AG10803 (cell line): ENCODE measurements at regions not wholly inside any gene's neighbourhood (a gene's known extent, or its start where the extent isn't known, plus 50 kb on each side); places are given as distances from the start of the nearest gene placed in this dataset.

ENCODE experiments used
- DNase-seq: peaks from one replicate; pipeline ENCODE4 v3.0.0; 2010; ENCODE audit warnings: low read depth
- H3K4me3 ChIP-seq: 2 replicates; pipeline ENCODE4 v1.5.1; 2011; ENCODE audit warnings: mild to moderate bottlenecking, low read length, control low read depth
- TF ChIP-seq, protein P1 (sequence below): conservative IDR thresholded peaks from 2 replicates; pipeline ENCODE4 v1.5.1; 2011; ENCODE audit warnings: mild to moderate bottlenecking, low read length, control low read depth, inconsistent platforms

DNA sequence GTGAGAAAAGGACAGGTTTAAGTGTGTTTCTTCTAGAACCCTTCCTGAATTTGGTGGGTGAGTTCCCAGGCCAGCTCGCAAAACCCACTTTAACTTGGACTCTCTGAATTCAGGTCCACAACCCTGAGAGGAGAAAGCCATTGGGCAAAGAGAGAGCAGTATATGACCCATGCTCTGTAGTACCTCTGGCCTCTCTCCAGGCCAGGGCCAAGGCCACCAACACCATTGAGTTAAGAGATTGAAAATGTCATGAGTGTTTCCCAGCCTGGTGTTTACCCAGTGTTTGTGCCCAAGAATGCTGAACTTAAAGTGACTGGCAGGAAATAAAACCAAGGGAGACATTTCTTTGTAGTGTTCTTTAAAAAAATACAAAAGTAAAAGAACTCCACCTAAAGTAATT is 410.4 kb upstream of the CDH5 start:
- no peak overlapping the region for H3K4me3 ChIP-seq
- TF ChIP-seq, protein P1, sequence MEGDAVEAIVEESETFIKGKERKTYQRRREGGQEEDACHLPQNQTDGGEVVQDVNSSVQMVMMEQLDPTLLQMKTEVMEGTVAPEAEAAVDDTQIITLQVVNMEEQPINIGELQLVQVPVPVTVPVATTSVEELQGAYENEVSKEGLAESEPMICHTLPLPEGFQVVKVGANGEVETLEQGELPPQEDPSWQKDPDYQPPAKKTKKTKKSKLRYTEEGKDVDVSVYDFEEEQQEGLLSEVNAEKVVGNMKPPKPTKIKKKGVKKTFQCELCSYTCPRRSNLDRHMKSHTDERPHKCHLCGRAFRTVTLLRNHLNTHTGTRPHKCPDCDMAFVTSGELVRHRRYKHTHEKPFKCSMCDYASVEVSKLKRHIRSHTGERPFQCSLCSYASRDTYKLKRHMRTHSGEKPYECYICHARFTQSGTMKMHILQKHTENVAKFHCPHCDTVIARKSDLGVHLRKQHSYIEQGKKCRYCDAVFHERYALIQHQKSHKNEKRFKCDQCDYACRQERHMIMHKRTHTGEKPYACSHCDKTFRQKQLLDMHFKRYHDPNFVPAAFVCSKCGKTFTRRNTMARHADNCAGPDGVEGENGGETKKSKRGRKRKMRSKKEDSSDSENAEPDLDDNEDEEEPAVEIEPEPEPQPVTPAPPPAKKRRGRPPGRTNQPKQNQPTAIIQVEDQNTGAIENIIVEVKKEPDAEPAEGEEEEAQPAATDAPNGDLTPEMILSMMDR = no peak
- no peak for DNase-seq

DNA sequence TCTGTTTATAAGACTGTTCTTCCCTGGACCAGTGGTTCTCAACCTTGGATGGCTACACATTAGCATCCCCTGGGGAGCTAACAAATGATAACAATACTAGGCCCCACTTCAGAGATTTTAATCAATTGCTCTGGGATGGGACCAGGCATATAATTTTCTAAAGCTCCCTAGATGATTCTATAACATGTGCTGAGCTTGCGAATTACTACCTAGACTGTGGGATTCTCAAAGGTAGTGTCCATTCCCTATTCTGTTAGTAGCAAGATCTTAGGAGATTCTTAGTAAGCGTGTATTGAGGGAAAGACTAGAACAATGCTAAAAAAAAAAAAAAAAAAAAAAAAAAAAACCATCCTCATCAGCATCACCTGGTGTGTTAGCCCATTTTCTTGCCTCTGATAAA is 412.0 kb upstream of the CDH5 start:
- no peak for DNase-seq
- H3K4me3 ChIP-seq = no peak overlapping the region
- TF ChIP-seq, protein P1 = no peak

DNA sequence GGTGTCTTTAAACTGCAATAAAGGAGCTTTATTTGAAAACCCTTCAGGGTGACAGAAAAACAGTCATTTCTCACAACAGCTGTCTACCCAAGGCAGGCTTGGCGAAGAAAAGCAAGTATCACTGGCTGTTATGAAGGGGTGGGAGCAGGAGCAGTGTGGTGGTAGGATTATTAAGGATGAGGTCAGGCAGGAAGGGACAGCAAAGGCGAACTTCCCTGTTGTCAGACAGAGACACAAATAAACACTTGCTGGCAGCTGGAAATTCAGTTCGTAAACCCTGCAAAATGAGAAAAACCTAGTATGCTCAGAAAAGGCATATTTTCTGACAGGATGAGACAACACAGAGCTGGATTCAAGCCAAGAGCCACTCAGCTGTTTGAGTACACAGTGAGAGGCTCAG is 416.3 kb upstream of the CDH5 start:
- H3K4me3 ChIP-seq = no peak overlapping the region
- DNase-seq = no peak
- TF ChIP-seq, protein P1 = no peak

DNA sequence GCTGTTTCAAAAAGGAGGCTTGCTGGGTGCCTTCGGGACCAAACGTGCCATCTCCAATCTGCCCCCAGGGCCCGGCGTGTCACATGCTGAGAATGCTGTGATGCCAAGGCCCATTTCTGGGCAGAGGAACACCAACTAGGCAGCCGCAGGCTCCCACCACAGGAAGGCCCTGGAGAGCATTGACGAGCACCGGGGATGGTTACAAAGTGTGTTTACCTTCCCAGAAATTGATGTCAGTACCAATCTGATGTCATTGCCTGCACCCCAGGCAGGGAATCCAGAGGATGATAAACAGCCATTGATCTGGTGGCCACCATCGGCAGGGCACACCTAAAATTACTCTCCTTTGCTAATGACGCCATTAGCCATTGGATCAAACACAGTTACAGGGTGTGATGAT is 418.1 kb upstream of the CDH5 start:
- H3K4me3 ChIP-seq = no peak overlapping the region
- TF ChIP-seq, protein P1 = no peak
- DNase-seq = no peak

DNA sequence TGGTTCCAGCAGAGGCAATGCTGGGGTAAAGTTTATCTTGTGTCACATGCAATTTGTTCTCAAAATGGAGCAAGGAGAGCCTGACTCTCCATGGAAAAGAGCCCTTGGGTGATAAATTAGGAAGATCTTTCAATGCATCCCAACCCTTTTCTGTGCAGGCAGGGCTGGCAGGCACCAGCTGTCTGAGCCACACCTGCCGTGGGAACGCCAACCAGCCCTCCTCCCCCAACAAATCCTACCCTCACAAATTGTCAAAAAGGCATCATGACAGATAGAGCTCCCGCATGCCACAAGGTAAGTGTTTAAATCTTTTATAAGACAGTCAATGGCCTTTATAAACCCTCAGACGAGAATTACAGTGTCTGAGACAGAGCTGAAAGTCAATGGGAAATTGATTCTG is 418.5 kb upstream of the CDH5 start:
- H3K4me3 ChIP-seq = no peak overlapping the region
- TF ChIP-seq, protein P1 = no peak
- DNase-seq = no peak

DNA sequence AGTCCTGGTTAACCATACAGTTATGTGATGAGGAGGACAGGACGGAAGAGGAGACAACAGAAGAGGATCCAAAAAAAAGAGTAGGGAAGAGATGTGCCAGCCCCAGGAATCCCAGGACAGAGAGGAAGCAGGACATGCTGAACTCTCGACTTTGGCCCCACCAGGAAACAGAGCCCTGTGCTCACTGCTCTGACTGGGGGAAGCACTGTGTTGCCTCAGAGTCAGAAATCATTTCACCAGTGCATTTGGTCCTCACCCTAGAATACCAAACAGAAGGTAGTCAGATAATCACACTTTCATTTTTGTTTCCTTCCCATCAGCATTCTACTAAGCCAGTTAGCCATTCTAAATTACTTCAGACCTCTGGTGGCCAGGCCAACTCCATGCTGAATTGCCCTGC is 421.0 kb upstream of the CDH5 start:
- DNase-seq = no peak
- TF ChIP-seq, protein P1 = no peak
- no peak overlapping the region for H3K4me3 ChIP-seq

DNA sequence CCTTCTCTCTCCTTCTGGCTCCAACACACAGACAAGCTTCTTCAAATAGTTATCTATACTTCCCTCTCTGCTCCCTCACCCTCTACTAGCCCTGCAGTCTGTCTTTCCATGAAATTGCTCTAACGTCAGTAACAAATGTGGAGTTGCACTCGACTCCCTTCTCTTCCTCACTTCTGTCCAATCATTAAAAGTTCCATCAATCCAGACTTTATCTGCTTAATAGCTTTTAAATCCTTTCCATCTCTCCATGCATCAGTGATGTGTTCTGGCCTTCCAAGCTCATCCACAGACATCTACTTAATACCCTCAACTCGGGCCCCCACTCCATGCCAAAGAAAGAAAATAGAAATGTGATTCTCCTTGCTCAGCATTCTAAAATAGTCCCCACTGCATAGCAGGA is 422.1 kb upstream of the CDH5 start:
- DNase-seq = no peak
- TF ChIP-seq, protein P1 = no peak
- no peak overlapping the region for H3K4me3 ChIP-seq
